ENCODE measurements at regions not wholly inside any gene's neighbourhood (a gene's known extent, or its start where the extent isn't known, plus 50 kb on each side); places are given as distances from the start of the nearest gene placed in this dataset.

GRCh38 chr5:87122151-87122977 is 145.3 kb upstream of the RASA1 start:
- ChIA-PET CTCF (interaction anchor here (0.6 to 1.9 kb wide), 7 partner anchors 9 to 55 kb away, joined by 3 to 6 read pairs (median 3); no protein-coding TSS in a partner anchor), POLR2A (no interaction called here)
- DNase-seq (ENCODE audit: extremely low spot score), result no peak
- no peak for TF ChIP-seq CTCF (IDR thresholded peaks at IDR 0.05; ENCODE audit: control extremely low read depth, extremely low read depth, low read depth, missing control alignments)

- ChIA-PET CTCF (no interaction called here), POLR2A (no interaction called here)
- no peak for TF ChIP-seq CTCF (IDR thresholded peaks at IDR 0.05; ENCODE audit: control extremely low read depth, extremely low read depth, low read depth, missing control alignments)
- no peak for DNase-seq (ENCODE audit: extremely low spot score)
Observed at GRCh38 chr5:87125766-87126165, 141.9 kb upstream of the RASA1 start.

DNA sequence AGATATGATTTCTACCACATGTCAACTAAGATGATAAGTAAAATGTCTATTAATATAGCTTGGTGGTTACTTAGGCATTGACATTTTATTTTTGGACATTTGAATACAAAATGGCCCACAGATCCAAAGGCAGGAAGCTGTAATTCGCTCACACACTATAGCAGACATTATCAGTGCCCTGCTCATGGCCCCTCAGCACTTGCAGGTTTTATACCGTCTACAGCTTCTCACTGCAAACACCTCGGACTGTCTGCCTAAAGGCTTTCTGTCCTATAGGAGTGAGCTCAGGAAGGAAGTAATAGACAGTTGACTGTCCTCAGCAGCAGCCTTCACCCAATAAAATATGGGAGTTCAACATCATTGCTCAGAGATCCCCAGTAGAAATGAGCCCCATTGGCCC is 140.8 kb upstream of the RASA1 start:
- no peak for TF ChIP-seq CTCF (IDR thresholded peaks at IDR 0.05; ENCODE audit: control extremely low read depth, extremely low read depth, low read depth, missing control alignments)
- DNase-seq (ENCODE audit: extremely low spot score), result no peak
- ChIA-PET POLR2A (no interaction called here), CTCF (interaction anchor here (1.1 to 1.9 kb wide), 4 partner anchors 9 to 21 kb away, joined by 4 to 9 read pairs (median 6); no protein-coding TSS in a partner anchor)

DNA sequence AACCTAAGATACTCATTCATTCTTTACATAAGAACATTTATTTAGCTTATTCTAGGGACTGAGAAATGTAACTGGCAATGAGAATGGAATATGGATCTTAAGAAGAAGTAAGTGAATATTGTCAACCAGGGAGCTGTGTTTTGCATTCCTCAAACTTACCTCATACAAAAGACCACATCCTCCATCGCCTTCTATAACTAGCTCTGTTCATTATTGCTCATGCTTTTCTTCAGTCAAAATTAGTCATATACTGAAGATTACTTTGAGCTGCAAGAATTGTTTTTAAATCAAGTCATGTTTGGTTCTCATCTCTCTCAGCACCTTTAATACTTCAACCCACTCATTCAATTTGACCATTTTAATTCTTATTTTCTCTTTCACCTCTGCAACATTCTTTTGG is 140.3 kb upstream of the RASA1 start:
- no peak for TF ChIP-seq CTCF (IDR thresholded peaks at IDR 0.05; ENCODE audit: control extremely low read depth, extremely low read depth, low read depth, missing control alignments)
- ChIA-PET POLR2A (interaction anchor here (0.6 kb wide), 1 partner anchor 177 kb away, joined by 3 read pairs; no protein-coding TSS in a partner anchor), CTCF (interaction anchor here (1.1 to 1.9 kb wide), 4 partner anchors 8 to 21 kb away, joined by 4 to 9 read pairs (median 6); no protein-coding TSS in a partner anchor)
- no peak for DNase-seq (ENCODE audit: extremely low spot score)

GRCh38 chr5:87127956-87128687 is 139.6 kb upstream of the RASA1 start:
- no peak for TF ChIP-seq CTCF (IDR thresholded peaks at IDR 0.05; ENCODE audit: control extremely low read depth, extremely low read depth, low read depth, missing control alignments)
- no peak for DNase-seq (ENCODE audit: extremely low spot score)
- ChIA-PET POLR2A (interaction anchor here (0.6 kb wide), 1 partner anchor 178 kb away, joined by 3 read pairs; no protein-coding TSS in a partner anchor), CTCF (interaction anchor here (1.7 to 1.9 kb wide), 2 partner anchors 11 to 12 kb away, joined by 6 to 9 read pairs; no protein-coding TSS in a partner anchor)

DNA sequence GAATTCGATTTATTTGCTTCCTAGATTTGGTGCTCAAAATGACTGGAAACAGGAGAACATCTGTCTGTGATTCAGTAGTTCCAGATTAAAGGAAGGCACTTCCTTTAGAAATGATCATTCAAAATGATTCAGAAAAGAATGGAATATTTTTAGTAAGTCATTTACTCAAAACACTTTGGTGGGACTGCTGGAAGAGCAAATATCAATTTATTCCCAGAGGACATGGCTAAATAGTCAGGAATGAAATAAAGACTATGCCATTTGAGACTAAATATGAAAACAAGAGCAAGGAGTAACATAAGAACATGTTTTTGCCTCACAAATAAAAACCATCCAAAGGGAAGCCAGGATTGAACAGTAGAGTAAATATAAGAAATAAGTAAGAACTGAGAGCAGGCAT is 138.6 kb upstream of the RASA1 start:
- no peak for TF ChIP-seq CTCF (IDR thresholded peaks at IDR 0.05; ENCODE audit: control extremely low read depth, extremely low read depth, low read depth, missing control alignments)
- ChIA-PET CTCF (no interaction called here), POLR2A (no interaction called here)
- DNase-seq (ENCODE audit: extremely low spot score), result no peak
